GM19023 (cell line): ENCODE measurements at regions not wholly inside any gene's neighbourhood (a gene's known extent, or its start where the extent isn't known, plus 50 kb on each side); places are given as distances from the start of the nearest gene placed in this dataset.

Experiments used
- ATAC-seq: cut with Tn5 transposase; IDR thresholded peaks from one replicate; pipeline ENCODE4 v1.9.1; 2021; ENCODE audit warnings: mild to moderate bottlenecking, moderate library complexity; ENCODE audit not compliant: unreplicated experiment

- no peak for ATAC-seq
These were observed 119.0 kb upstream of the CELF4 start for GRCh38 chr18:37684590-37684989.

GRCh38 chr18:37684183-37684582 lies 118.6 kb upstream of the CELF4 start:
- ATAC-seq: no peak

GRCh38 chr18:37680911-37681310 lies 115.3 kb upstream of the CELF4 start:
- ATAC-seq: no peak

- no peak for ATAC-seq
These were observed 110.7 kb upstream of the CELF4 start for GRCh38 chr18:37676276-37676675.

GRCh38 chr18:37675699-37676098 lies 110.1 kb upstream of the CELF4 start:
- ATAC-seq: no peak

- ATAC-seq: no peak
These were observed 109.0 kb upstream of the CELF4 start for GRCh38 chr18:37674570-37674969.

GRCh38 chr18:37673671-37674070 lies 108.1 kb upstream of the CELF4 start:
- no peak for ATAC-seq

GRCh38 chr18:37672932-37673595 lies 107.5 kb upstream of the CELF4 start:
- no peak for ATAC-seq

- ATAC-seq: no peak
These were observed 106.4 kb upstream of the CELF4 start for GRCh38 chr18:37672001-37672400.

GRCh38 chr18:37671530-37671929 lies 105.9 kb upstream of the CELF4 start:
- ATAC-seq: no peak

- ATAC-seq: no peak
These were observed 105.5 kb upstream of the CELF4 start for GRCh38 chr18:37671119-37671518.

- no peak for ATAC-seq
These were observed 104.5 kb upstream of the CELF4 start for GRCh38 chr18:37669991-37670534.

GRCh38 chr18:37668971-37669747 lies 103.6 kb upstream of the CELF4 start:
- no peak for ATAC-seq

GRCh38 chr18:37667836-37668235 lies 102.2 kb upstream of the CELF4 start:
- no peak for ATAC-seq

GRCh38 chr18:37666991-37667390 lies 101.4 kb upstream of the CELF4 start:
- ATAC-seq: no peak

- no peak for ATAC-seq
These were observed 100.9 kb upstream of the CELF4 start for GRCh38 chr18:37666451-37666850.

GRCh38 chr18:37665346-37665745 lies 99.7 kb upstream of the CELF4 start:
- ATAC-seq: no peak

- no peak for ATAC-seq
These were observed 97.8 kb upstream of the CELF4 start for GRCh38 chr18:37663446-37663845.

- no peak for ATAC-seq
These were observed 97.1 kb upstream of the CELF4 start for GRCh38 chr18:37662546-37663339.

GRCh38 chr18:37662099-37662498 lies 96.5 kb upstream of the CELF4 start:
- ATAC-seq: no peak

GRCh38 chr18:37661478-37661877 lies 95.9 kb upstream of the CELF4 start:
- no peak for ATAC-seq
